Vagina (tissue), 2 donors: ENCODE measurements at regions not wholly inside any gene's neighbourhood (a gene's known extent, or its start where the extent isn't known, plus 50 kb on each side); places are given as distances from the start of the nearest gene placed in this dataset.

Source experiments
- DNase-seq, 2 donors: peaks; one replicate each; pipeline ENCODE4 v3.0.0-alpha.2; 2017; ENCODE audit errors: extremely low spot score in 2 of 2
- H3K27ac ChIP-seq: fragments of 200-600 bp; sonication (generic); one replicate; pipeline ENCODE4 v1.5.1; 2019
- H3K27me3 ChIP-seq: fragments of 200-600 bp; sonication (generic); one replicate; pipeline ENCODE4 v1.5.1; 2019
- H3K36me3 ChIP-seq, 2 donors: fragments of 200-600 bp; sonication (generic); one replicate each; pipeline ENCODE4 v1.5.1; 2017 to 2019
- H3K4me1 ChIP-seq: fragments of 200-600 bp; sonication (generic); one replicate; pipeline ENCODE4 v1.5.1; 2019
- H3K4me3 ChIP-seq, 2 donors: fragments of 200-600 bp; sonication (generic); 1 replicate in 1 of 2; 2 replicates in 1 of 2; pipeline ENCODE4 v1.5.1; 2016 to 2019
- H3K9me3 ChIP-seq: fragments of 200-600 bp; sonication (generic); one replicate; pipeline ENCODE4 v1.5.1; 2019
- POLR2A ChIP-seq, 2 donors: fragments of 450-650 bp; IDR thresholded peaks; one replicate each; pipeline ENCODE4 v1.6.1; 2017; ENCODE audit warnings: antibody characterized with exemption in 2 of 2, mild to moderate bottlenecking in 2 of 2, moderate library complexity in 2 of 2
- POLR2AphosphoS5 ChIP-seq, 2 donors: sonication (generic); formaldehyde crosslinking; IDR thresholded peaks; one replicate each; pipeline ENCODE4 v1.9.0; 2017; ENCODE audit warnings: antibody characterized with exemption in 2 of 2, mild to moderate bottlenecking in 2 of 2, low read depth in 1 of 2; ENCODE audit not compliant: insufficient read depth in 1 of 2
- intact Hi-C: fragments of 100-400 bp; cut with DNase I; formaldehyde crosslinking; loops from one replicate; pipeline ENCODE4 v1.15.1; 2023
- TF ChIP-seq, protein P1 (sequence below), 3 experiments: fragments of 450-650 bp in 2 of 3; fragments of 200-600 bp in 1 of 3; sonication (generic) in 1 of 3; IDR thresholded peaks; one replicate each; pipeline ENCODE4 v1.5.1; 2017 to 2019; ENCODE audit warnings: antibody characterized with exemption in 3 of 3, mild to moderate bottlenecking in 2 of 3, moderate library complexity in 2 of 3

DNA sequence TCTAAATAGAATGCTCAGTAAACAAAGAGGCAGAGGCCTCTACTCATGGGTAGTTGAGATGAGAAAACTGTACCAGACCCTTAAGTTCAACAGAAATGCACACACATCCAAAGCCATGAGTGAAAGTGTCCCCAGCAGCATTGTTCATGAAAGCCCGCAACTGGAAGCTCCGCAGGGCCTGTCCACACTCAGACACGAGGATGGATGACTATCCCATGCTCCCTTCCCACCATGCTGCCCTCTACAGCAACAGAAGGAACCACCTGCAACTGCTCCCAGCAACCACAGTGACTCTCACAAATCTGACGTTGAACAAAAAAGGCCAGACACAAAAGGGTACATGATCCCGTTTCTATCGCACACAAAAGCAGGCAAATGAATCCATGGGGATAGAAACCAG is 76.9 kb upstream of the ANO1 start:
- no peaks in the 10 kb centered on the region for H3K4me1 ChIP-seq
- no peak overlapping the region for H3K27ac ChIP-seq
- intact Hi-C loops, result no loop called here
- no peak overlapping the region for H3K4me3 ChIP-seq
- H3K27me3 ChIP-seq, result no peaks in the 10 kb centered on the region
- no peaks in the 10 kb centered on the region for H3K36me3 ChIP-seq
- no peaks in the 10 kb centered on the region for H3K9me3 ChIP-seq
- TF ChIP-seq POLR2A (IDR thresholded peaks at IDR 0.05) (no peak), POLR2AphosphoS5 (IDR thresholded peaks at IDR 0.05; ENCODE audit: insufficient read depth in 1 of 2, low read depth in 1 of 2) (no peak)
- no peak for DNase-seq

GRCh38 chr11:70002433-70002832 is 75.7 kb upstream of the ANO1 start:
- Histone ChIP-seq H3K4me3 (no peak overlapping the region), H3K4me1 (no peaks in the 10 kb centered on the region), H3K27me3 (no peaks in the 10 kb centered on the region), H3K9me3 (no peaks in the 10 kb centered on the region), H3K36me3 (no peaks in the 10 kb centered on the region), H3K27ac (no peak overlapping the region)
- no peak for TF ChIP-seq POLR2A (IDR thresholded peaks at IDR 0.05)
- TF ChIP-seq, protein P1, sequence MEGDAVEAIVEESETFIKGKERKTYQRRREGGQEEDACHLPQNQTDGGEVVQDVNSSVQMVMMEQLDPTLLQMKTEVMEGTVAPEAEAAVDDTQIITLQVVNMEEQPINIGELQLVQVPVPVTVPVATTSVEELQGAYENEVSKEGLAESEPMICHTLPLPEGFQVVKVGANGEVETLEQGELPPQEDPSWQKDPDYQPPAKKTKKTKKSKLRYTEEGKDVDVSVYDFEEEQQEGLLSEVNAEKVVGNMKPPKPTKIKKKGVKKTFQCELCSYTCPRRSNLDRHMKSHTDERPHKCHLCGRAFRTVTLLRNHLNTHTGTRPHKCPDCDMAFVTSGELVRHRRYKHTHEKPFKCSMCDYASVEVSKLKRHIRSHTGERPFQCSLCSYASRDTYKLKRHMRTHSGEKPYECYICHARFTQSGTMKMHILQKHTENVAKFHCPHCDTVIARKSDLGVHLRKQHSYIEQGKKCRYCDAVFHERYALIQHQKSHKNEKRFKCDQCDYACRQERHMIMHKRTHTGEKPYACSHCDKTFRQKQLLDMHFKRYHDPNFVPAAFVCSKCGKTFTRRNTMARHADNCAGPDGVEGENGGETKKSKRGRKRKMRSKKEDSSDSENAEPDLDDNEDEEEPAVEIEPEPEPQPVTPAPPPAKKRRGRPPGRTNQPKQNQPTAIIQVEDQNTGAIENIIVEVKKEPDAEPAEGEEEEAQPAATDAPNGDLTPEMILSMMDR (IDR thresholded peaks at IDR 0.05), result no peak
- no peak for TF ChIP-seq POLR2AphosphoS5 (IDR thresholded peaks at IDR 0.05; ENCODE audit: insufficient read depth in 1 of 2, low read depth in 1 of 2)
- no peak for DNase-seq
- intact Hi-C loops, result no loop called here

DNA sequence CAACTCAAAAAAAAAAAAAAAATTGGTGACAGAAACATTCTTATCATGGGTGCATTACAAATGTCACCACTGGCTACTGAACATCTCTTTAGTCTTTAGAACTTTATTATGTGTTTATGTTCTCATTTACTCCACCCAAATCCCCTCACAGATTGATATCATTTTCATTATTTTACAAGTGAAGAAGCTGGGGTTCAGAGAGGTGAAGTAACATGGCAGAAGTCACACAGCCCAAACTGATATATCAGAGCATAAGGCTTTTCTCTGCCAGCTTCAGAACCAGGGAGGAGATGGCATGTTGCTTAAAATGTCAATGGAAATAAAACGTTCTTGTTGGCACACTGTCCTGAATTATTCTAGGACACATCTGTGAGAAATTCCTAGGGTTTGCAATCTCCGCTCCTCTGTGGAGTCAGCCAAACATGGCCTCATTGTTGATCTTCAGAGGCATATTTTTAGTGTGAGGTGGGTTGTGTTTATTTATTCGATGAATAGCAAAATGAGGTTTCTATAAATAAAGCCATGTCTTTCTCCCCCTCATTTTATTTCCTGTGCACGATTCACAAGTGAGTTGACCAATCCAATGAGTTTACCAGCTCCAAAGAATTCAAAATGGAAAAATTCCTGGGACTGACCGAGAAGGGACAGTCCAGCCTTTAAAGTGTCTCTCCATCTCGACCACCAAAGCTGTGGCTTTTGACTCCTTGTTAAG is 72.9 kb upstream of the ANO1 start:
- no peaks in the 10 kb centered on the region for H3K27me3 ChIP-seq
- TF ChIP-seq POLR2A (IDR thresholded peaks at IDR 0.05) (no peak), POLR2AphosphoS5 (IDR thresholded peaks at IDR 0.05; ENCODE audit: insufficient read depth in 1 of 2, low read depth in 1 of 2) (no peak)
- TF ChIP-seq, protein P1 (IDR thresholded peaks at IDR 0.05), result no peak
- no peak overlapping the region for H3K27ac ChIP-seq
- intact Hi-C loops, result no loop called here
- H3K36me3 ChIP-seq, result no peaks in the 10 kb centered on the region
- DNase-seq, result no peak
- H3K9me3 ChIP-seq, result no peaks in the 10 kb centered on the region
- H3K4me3 ChIP-seq, result no peak overlapping the region
- no peaks in the 10 kb centered on the region for H3K4me1 ChIP-seq

GRCh38 chr11:70007796-70008195 is 70.3 kb upstream of the ANO1 start:
- Histone ChIP-seq H3K27me3 (no peaks in the 10 kb centered on the region), H3K27ac (no peak overlapping the region), H3K4me3 (no peak overlapping the region), H3K4me1 (no peaks in the 10 kb centered on the region), H3K9me3 (no peaks in the 10 kb centered on the region), H3K36me3 (no peaks in the 10 kb centered on the region)
- intact Hi-C loops, result no loop called here
- TF ChIP-seq, protein P1 (IDR thresholded peaks at IDR 0.05), result no peak
- no peak for DNase-seq

- no peak for DNase-seq
- no peaks in the 10 kb centered on the region for H3K9me3 ChIP-seq
- H3K36me3 ChIP-seq, result no peaks in the 10 kb centered on the region
- intact Hi-C loops, result no loop called here
- no peaks in the 10 kb centered on the region for H3K4me1 ChIP-seq
- no peak for TF ChIP-seq POLR2A (IDR thresholded peaks at IDR 0.05)
- TF ChIP-seq, protein P1 (IDR thresholded peaks at IDR 0.05), result no peak
- TF ChIP-seq POLR2AphosphoS5 (IDR thresholded peaks at IDR 0.05; ENCODE audit: insufficient read depth in 1 of 2, low read depth in 1 of 2), result no peak
- H3K27me3 ChIP-seq, result no peaks in the 10 kb centered on the region
- no peak overlapping the region for H3K27ac ChIP-seq
- H3K4me3 ChIP-seq, result no peak overlapping the region
Measured at GRCh38 chr11:70010774-70011173, 67.3 kb upstream of the ANO1 start.
